Liver (tissue), 3 donors: ENCODE measurements at regions not wholly inside any gene's neighbourhood (a gene's known extent, or its start where the extent isn't known, plus 50 kb on each side); places are given as distances from the start of the nearest gene placed in this dataset.

Experiments
- NR2F2 ChIP-seq: IDR thresholded peaks from 2 replicates; pipeline ENCODE4 v1.6.1; 2016; ENCODE audit warnings: antibody characterized with exemption
- RXRA ChIP-seq, 2 donors: IDR thresholded peaks; 2 replicates each; pipeline ENCODE4 v1.6.1; 2017 to 2018; ENCODE audit warnings: antibody characterized with exemption in 2 of 2, mild to moderate bottlenecking in 1 of 2
- SP1 ChIP-seq: IDR thresholded peaks from 2 replicates; pipeline ENCODE4 v1.6.1; 2018; ENCODE audit warnings: antibody characterized with exemption, mild to moderate bottlenecking
- TAF1 ChIP-seq: conservative IDR thresholded peaks from 2 replicates; pipeline ENCODE4 v1.6.1; 2016; ENCODE audit warnings: antibody characterized with exemption, mild to moderate bottlenecking
- YY1 ChIP-seq: IDR thresholded peaks from 2 replicates; pipeline ENCODE4 v1.6.1; 2016; ENCODE audit warnings: antibody characterized with exemption, mild to moderate bottlenecking
- TF ChIP-seq, protein P1 (sequence below): fragments of 150-350 bp; IDR thresholded peaks from 2 replicates; pipeline ENCODE4 v1.5.1; 2017; ENCODE audit warnings: improper control_type of control experiment, low read depth, low read length; ENCODE audit not compliant: missing input control
- TF ChIP-seq, protein P2 (sequence below): IDR thresholded peaks from 2 replicates; pipeline ENCODE4 v1.6.1; 2016; ENCODE audit warnings: antibody characterized with exemption, mild to moderate bottlenecking
- TF ChIP-seq, protein P3 (sequence below): IDR thresholded peaks from 2 replicates; pipeline ENCODE4 v1.6.1; 2016; ENCODE audit warnings: antibody characterized with exemption
- TF ChIP-seq, protein P4 (sequence below): IDR thresholded peaks from 2 replicates; pipeline ENCODE4 v1.6.1; 2016; ENCODE audit warnings: antibody characterized with exemption
- TF ChIP-seq, protein P5 (sequence below): IDR thresholded peaks from 2 replicates; pipeline ENCODE4 v1.6.1; 2016; ENCODE audit warnings: antibody characterized with exemption
- donor health status: healthy.
- donor health status: healthy.

DNA sequence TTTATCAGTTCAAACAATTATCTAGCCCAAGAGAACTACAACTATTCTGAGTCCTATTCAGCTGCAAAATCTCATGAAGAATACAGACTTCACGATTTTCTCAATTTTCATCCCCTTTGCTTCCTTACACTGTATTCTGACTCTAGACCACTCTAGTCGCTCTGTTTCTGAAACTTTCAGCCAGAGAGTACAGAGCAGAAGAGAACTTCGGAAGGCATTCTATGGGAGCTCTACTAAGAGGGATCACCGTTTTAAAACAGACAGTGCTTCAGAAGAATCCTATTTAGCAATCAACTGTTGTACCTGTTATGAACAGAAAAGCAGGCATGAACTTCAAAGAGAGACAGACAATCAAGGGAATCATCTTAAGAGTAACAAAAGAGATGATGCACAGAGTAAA is 419.4 kb downstream of the SHQ1 start:
- TF ChIP-seq, protein P1, sequence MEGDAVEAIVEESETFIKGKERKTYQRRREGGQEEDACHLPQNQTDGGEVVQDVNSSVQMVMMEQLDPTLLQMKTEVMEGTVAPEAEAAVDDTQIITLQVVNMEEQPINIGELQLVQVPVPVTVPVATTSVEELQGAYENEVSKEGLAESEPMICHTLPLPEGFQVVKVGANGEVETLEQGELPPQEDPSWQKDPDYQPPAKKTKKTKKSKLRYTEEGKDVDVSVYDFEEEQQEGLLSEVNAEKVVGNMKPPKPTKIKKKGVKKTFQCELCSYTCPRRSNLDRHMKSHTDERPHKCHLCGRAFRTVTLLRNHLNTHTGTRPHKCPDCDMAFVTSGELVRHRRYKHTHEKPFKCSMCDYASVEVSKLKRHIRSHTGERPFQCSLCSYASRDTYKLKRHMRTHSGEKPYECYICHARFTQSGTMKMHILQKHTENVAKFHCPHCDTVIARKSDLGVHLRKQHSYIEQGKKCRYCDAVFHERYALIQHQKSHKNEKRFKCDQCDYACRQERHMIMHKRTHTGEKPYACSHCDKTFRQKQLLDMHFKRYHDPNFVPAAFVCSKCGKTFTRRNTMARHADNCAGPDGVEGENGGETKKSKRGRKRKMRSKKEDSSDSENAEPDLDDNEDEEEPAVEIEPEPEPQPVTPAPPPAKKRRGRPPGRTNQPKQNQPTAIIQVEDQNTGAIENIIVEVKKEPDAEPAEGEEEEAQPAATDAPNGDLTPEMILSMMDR, result no peak
- no peak for TF ChIP-seq RXRA (IDR thresholded peaks at IDR 0.05)
- TF ChIP-seq, protein P2, sequence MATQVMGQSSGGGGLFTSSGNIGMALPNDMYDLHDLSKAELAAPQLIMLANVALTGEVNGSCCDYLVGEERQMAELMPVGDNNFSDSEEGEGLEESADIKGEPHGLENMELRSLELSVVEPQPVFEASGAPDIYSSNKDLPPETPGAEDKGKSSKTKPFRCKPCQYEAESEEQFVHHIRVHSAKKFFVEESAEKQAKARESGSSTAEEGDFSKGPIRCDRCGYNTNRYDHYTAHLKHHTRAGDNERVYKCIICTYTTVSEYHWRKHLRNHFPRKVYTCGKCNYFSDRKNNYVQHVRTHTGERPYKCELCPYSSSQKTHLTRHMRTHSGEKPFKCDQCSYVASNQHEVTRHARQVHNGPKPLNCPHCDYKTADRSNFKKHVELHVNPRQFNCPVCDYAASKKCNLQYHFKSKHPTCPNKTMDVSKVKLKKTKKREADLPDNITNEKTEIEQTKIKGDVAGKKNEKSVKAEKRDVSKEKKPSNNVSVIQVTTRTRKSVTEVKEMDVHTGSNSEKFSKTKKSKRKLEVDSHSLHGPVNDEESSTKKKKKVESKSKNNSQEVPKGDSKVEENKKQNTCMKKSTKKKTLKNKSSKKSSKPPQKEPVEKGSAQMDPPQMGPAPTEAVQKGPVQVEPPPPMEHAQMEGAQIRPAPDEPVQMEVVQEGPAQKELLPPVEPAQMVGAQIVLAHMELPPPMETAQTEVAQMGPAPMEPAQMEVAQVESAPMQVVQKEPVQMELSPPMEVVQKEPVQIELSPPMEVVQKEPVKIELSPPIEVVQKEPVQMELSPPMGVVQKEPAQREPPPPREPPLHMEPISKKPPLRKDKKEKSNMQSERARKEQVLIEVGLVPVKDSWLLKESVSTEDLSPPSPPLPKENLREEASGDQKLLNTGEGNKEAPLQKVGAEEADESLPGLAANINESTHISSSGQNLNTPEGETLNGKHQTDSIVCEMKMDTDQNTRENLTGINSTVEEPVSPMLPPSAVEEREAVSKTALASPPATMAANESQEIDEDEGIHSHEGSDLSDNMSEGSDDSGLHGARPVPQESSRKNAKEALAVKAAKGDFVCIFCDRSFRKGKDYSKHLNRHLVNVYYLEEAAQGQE, result no peak
- TF ChIP-seq TAF1, result no peak
- TF ChIP-seq, protein P3, sequence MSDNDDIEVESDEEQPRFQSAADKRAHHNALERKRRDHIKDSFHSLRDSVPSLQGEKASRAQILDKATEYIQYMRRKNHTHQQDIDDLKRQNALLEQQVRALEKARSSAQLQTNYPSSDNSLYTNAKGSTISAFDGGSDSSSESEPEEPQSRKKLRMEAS, result no peak
- no peak for TF ChIP-seq SP1
- TF ChIP-seq, protein P4, sequence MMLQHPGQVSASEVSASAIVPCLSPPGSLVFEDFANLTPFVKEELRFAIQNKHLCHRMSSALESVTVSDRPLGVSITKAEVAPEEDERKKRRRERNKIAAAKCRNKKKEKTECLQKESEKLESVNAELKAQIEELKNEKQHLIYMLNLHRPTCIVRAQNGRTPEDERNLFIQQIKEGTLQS, result no peak
- TF ChIP-seq, protein P5, sequence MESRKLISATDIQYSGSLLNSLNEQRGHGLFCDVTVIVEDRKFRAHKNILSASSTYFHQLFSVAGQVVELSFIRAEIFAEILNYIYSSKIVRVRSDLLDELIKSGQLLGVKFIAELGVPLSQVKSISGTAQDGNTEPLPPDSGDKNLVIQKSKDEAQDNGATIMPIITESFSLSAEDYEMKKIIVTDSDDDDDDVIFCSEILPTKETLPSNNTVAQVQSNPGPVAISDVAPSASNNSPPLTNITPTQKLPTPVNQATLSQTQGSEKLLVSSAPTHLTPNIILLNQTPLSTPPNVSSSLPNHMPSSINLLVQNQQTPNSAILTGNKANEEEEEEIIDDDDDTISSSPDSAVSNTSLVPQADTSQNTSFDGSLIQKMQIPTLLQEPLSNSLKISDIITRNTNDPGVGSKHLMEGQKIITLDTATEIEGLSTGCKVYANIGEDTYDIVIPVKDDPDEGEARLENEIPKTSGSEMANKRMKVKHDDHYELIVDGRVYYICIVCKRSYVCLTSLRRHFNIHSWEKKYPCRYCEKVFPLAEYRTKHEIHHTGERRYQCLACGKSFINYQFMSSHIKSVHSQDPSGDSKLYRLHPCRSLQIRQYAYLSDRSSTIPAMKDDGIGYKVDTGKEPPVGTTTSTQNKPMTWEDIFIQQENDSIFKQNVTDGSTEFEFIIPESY, result no peak
- TF ChIP-seq NR2F2, result no peak
- TF ChIP-seq YY1, result no peak
